DND-41 (cell line): ENCODE measurements at regions not wholly inside any gene's neighbourhood (a gene's known extent, or its start where the extent isn't known, plus 50 kb on each side); places are given as distances from the start of the nearest gene placed in this dataset.

Experiments used
- ATAC-seq: fragments of 200-7000 bp; cut with Tn5 transposase; 3 replicates; pipeline ENCODE4 v1.9.1; 2021; ENCODE audit warnings: low read depth; ENCODE audit not compliant: insufficient read depth
- DNase-seq: peaks from one replicate; pipeline ENCODE4 v3.0.0-alpha.2; 2020
- H2AFZ ChIP-seq: 2 replicates; pipeline ENCODE4 v1.6.0; 2012; ENCODE audit warnings: low read depth, low read length
- H3K27ac ChIP-seq: 2 replicates; pipeline ENCODE4 v1.5.1; 2012; ENCODE audit warnings: low read length, inconsistent platforms
- H3K27me3 ChIP-seq: fragments of 200-600 bp; sonication (generic); 2 replicates; pipeline ENCODE4 v1.6.0; 2012; ENCODE audit warnings: low read length, mild to moderate bottlenecking, inconsistent platforms; ENCODE audit not compliant: insufficient read depth, poor library complexity
- H3K36me3 ChIP-seq: 2 replicates; pipeline ENCODE4 v1.5.1; 2012; ENCODE audit warnings: low read length, inconsistent platforms; ENCODE audit not compliant: insufficient read depth
- H3K4me1 ChIP-seq: 2 replicates; pipeline ENCODE4 v1.5.1; 2012; ENCODE audit warnings: mild to moderate bottlenecking, low read length; ENCODE audit not compliant: insufficient read depth
- H3K4me2 ChIP-seq: 2 replicates; pipeline ENCODE4 v1.6.0; 2012; ENCODE audit warnings: mild to moderate bottlenecking, moderate library complexity, low read length, inconsistent platforms; ENCODE audit not compliant: insufficient read depth
- H3K4me3 ChIP-seq, 2 experiments: fragments of 200-600 bp in 1 of 2; shearing (Covaris generic) in 1 of 2; 2 replicates each; pipeline ENCODE4 v1.5.1; 2012 to 2016; ENCODE audit warnings: inconsistent platforms in 2 of 2, low read length in 2 of 2, mild to moderate bottlenecking in 2 of 2, low read depth in 1 of 2, moderate library complexity in 1 of 2
- H3K79me2 ChIP-seq: 2 replicates; pipeline ENCODE4 v1.6.0; 2012; ENCODE audit warnings: low read length, inconsistent platforms; ENCODE audit not compliant: insufficient read depth
- H3K9ac ChIP-seq: 2 replicates; pipeline ENCODE4 v1.6.0; 2012; ENCODE audit warnings: low read depth, mild to moderate bottlenecking, inconsistent platforms, low read length, moderate library complexity
- H3K9me3 ChIP-seq: 2 replicates; pipeline ENCODE4 v1.5.1; 2012; ENCODE audit warnings: low read length, moderate library complexity, mild to moderate bottlenecking, inconsistent platforms; ENCODE audit not compliant: insufficient read depth, severe bottlenecking
- H4K20me1 ChIP-seq: 2 replicates; pipeline ENCODE4 v1.6.0; 2012; ENCODE audit warnings: low read length; ENCODE audit not compliant: insufficient read depth
- EZH2 ChIP-seq: IDR thresholded peaks from 3 replicates; pipeline ENCODE4 v1.6.1; 2012; ENCODE audit warnings: borderline replicate concordance, low read depth, mild to moderate bottlenecking, moderate library complexity, low read length, inconsistent platforms; ENCODE audit not compliant: severe bottlenecking
- TF ChIP-seq, protein P1 (sequence below): IDR thresholded peaks from 2 replicates; pipeline ENCODE4 v1.5.1; 2012; ENCODE audit warnings: borderline replicate concordance, low read length, moderate library complexity, mild to moderate bottlenecking; ENCODE audit not compliant: poor library complexity, severe bottlenecking; ENCODE audit errors: extremely low read depth

DNA sequence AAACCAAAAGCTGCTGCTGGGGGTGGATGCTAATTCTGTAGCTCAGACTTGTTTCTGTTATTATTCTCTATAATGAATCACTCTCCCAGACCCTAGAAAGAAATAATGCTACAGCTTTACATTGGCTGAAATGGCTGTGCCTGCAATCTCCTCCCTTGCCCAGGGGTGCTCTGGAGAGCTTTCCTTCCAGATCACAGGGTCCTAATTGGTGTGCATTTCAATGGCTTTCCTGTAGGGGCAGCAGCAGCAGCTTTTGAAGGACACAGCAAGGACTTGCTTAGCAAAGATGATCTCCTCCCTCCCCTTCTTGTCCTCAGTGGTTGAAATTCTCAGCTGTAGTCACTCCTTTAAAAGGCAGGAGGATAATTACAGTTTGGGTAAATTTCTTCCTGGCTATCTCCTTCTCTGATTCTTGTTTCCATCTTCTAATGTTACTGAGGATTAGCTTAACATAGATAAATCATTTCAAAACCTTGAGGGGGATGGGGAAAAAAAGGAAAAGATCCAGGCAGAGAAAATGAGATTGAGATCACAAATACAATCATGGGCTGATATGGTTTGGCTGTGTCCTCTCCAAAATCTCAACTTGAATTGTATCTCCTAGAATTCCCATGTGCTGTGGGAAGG is 120.2 kb upstream of the CTTNBP2 start:
- Histone ChIP-seq H3K9ac (no peak overlapping the region), H3K4me2 (no peak overlapping the region), H3K27me3 (no peaks in the 10 kb centered on the region), H2AFZ (no peak overlapping the region), H3K4me1 (no peaks in the 10 kb centered on the region), H4K20me1 (no peaks in the 10 kb centered on the region), H3K36me3 (no peaks in the 10 kb centered on the region), H3K9me3 (no peaks in the 10 kb centered on the region), H3K79me2 (no peaks in the 10 kb centered on the region), H3K4me3 (no peak overlapping the region), H3K27ac (no peak overlapping the region)
- TF ChIP-seq, protein P1, sequence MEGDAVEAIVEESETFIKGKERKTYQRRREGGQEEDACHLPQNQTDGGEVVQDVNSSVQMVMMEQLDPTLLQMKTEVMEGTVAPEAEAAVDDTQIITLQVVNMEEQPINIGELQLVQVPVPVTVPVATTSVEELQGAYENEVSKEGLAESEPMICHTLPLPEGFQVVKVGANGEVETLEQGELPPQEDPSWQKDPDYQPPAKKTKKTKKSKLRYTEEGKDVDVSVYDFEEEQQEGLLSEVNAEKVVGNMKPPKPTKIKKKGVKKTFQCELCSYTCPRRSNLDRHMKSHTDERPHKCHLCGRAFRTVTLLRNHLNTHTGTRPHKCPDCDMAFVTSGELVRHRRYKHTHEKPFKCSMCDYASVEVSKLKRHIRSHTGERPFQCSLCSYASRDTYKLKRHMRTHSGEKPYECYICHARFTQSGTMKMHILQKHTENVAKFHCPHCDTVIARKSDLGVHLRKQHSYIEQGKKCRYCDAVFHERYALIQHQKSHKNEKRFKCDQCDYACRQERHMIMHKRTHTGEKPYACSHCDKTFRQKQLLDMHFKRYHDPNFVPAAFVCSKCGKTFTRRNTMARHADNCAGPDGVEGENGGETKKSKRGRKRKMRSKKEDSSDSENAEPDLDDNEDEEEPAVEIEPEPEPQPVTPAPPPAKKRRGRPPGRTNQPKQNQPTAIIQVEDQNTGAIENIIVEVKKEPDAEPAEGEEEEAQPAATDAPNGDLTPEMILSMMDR, result peak; percentile 69
- no peak for TF ChIP-seq EZH2
- peak; percentile 43 for DNase-seq
- ATAC-seq, result peak; percentile 89

DNA sequence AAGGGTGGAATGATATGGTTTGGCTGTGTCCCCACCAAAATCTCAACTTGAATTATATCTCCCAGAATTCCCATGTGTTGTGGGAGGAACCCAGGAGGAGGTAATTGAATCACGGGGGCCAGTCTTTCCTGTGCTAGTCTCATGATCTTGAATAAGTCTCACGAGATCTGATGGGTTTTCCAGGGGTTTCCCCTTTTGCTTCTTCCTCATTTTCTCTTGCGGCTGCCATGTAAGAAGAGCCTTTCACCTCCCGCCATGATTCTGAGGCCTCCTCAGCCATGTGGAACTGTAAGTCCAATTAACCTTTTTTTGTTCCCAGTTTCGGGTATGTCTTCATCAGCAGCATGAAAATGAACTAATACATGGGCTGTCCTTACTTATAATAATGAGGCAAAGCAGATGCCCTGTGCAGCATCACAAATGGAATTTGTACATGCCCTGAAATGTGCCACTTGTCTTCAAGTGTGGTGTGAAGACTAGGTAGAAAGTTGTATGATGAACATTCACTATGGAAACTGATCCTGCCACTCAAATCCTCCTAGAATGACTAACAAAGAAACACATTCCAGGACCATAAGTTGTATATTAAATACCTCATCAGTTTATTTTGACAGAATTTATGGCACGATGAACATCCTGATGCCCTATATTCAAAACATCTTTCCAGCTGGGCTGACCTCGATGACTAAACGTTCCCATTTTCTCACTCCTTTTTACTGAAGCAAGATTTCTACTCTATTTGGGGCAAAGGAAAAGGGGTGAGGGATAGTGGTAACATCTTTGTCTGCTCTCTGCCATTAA is 122.8 kb upstream of the CTTNBP2 start:
- H3K9ac ChIP-seq, result no peak overlapping the region
- H3K79me2 ChIP-seq, result no peaks in the 10 kb centered on the region
- H3K4me3 ChIP-seq, result no peak overlapping the region
- no peak overlapping the region for H2AFZ ChIP-seq
- no peak overlapping the region for H3K4me2 ChIP-seq
- no peaks in the 10 kb centered on the region for H3K36me3 ChIP-seq
- no peaks in the 10 kb centered on the region for H3K9me3 ChIP-seq
- H4K20me1 ChIP-seq, result no peaks in the 10 kb centered on the region
- H3K4me1 ChIP-seq, result no peaks in the 10 kb centered on the region
- no peak for DNase-seq
- no peaks in the 10 kb centered on the region for H3K27me3 ChIP-seq
- no peak for ATAC-seq
- no peak overlapping the region for H3K27ac ChIP-seq
- TF ChIP-seq EZH2, result no peak
- TF ChIP-seq, protein P1, result no peak

- Histone ChIP-seq H2AFZ (no peak overlapping the region), H4K20me1 (no peaks in the 10 kb centered on the region), H3K27ac (no peak overlapping the region), H3K9ac (no peak overlapping the region), H3K36me3 (no peaks in the 10 kb centered on the region), H3K9me3 (no peaks in the 10 kb centered on the region), H3K27me3 (no peaks in the 10 kb centered on the region), H3K79me2 (no peaks in the 10 kb centered on the region), H3K4me1 (no peaks in the 10 kb centered on the region), H3K4me2 (no peak overlapping the region), H3K4me3 (no peak overlapping the region)
- DNase-seq (no peak), ATAC-seq (no peak)
- TF ChIP-seq, protein P1, result no peak
- no peak for TF ChIP-seq EZH2
Measured at GRCh38 chr7:117997862-117998825, 124.9 kb upstream of the CTTNBP2 start.
